GM21529 (cell line): ENCODE measurements at regions not wholly inside any gene's neighbourhood (a gene's known extent, or its start where the extent isn't known, plus 50 kb on each side); places are given as distances from the start of the nearest gene placed in this dataset.
"Not testable (repeated sequence)": the region's sequence is repeated elsewhere in the genome, so short reads cannot be mapped to it uniquely, and the experiment has no call there.

Source experiments
- ATAC-seq: cut with Tn5 transposase; IDR thresholded peaks from one replicate; pipeline ENCODE4 v1.9.1; 2021; ENCODE audit not compliant: unreplicated experiment

DNA sequence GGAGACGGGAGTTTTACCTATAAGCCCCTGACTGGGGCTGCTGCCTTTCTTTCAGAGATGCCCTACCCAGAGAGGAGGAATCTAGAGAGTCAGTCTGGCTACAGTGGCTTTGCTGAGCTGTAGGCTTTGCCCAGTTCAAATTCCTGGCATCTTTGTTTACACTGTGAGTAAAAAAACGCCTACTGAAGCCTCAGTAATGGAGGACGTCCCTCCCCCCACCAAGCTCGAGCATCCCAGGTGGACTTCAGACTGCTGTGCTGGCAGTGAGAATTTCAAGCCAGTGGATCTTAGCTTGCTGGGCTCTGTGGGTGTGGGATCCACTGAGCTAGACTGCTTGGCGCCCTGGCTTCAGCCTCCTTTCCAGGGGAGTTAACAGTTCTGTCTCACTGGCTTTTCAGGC lies 237.1 kb upstream of the NT5E start:
- ATAC-seq, result not testable (repeated sequence)

- ATAC-seq, result no peak
These were observed 254.6 kb upstream of the NT5E start for GRCh38 chr6:85195243-85195642.

DNA sequence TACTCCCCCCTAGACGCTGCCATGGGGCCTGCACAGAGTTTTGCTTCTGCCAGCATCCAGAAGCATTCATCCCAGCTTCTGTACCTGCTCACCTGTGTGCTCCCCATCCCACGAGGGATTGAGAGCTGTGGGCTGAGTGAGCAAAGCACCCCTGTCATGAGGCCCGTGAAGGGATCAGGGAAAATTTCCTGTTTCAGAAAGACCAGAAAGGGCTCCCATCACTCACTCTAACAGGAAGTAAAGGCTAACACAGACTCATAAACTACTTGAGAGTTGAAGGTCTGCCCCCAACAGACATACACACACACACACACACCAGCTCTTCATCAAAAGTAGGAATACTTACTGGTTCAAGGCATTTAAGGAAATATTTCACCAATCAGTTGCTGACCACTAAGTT lies 256.5 kb upstream of the NT5E start:
- no peak for ATAC-seq

- no peak for ATAC-seq
These were observed 257.3 kb upstream of the NT5E start for GRCh38 chr6:85192596-85192995.

DNA sequence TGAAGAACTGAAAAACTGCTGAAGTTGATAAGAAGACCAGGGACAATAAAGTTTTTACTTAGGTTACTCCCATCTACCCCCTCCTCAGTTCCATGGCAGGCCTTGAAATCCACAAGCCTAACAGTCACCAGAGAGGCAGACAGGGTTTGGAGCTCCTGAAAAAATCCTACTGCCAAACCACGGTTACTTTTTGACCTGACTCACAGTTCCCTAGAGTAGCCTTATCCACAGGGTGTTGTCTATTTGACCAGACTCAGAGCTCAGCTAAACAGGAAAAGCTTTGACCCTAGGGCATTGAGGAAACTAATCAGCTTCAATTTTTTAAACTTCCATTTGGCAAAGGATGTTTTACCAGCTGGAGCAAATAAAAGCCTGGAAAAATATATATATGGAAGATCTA lies 257.7 kb upstream of the NT5E start:
- ATAC-seq, result no peak

DNA sequence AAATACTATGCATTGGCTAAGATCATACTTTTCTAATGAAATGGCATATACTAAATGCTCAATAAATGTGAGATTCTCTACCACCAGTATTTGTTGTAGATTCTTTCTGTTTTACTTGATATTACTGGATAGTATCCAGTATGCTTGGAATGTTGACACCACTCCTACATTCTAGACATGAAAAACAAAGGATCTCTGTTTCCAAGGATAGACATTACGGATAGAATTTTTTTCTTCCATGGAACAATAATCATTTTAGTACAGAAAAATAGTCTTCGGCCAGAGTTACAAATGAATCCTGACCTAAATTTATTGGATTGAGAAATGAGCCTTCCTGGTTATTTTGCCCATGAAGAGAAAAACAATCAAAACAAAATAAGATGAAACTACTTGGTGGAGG lies 258.2 kb upstream of the NT5E start:
- ATAC-seq, result no peak

- ATAC-seq, result no peak
These were observed 263.2 kb upstream of the NT5E start for GRCh38 chr6:85186546-85187175.

GRCh38 chr6:85185977-85186376 lies 263.9 kb upstream of the NT5E start:
- ATAC-seq, result no peak

- no peak for ATAC-seq
These were observed 266.0 kb upstream of the NT5E start for GRCh38 chr6:85183841-85184240.

DNA sequence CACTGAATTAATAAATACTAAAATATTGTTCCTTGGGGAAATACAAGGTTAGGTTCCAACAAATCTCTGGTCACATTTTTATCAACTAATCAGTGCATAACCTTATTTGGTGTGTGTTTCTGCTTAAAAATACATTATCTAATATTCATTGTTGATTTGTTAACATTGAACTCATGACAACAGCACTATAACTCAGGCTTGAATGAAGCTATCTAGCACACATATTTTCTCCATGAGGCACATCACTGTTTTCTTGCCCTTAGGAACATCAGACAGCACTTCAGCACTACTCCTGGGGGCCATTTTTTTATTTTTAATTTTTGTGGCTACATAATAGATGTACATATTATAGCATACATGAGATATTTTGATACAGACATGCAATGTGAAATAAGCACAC lies 277.2 kb upstream of the NT5E start:
- ATAC-seq, result no peak

DNA sequence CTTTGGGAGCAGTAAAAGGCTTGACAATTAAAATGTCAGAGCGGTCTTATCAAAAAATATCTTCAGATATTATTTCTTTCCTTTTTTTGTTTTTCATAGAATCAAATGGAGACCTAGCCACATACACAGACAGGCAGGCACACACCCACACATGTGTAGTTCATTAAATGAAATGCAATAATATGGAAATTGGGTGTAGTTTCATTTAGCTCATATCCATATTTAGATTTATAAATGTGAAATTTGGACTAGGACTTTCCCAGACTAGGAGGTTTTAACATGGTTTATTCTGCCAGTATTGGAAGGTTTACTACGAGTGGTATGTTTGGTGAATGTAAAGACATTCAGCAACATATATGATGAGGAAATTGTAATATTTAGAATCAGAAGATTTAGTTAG lies 277.7 kb upstream of the NT5E start:
- ATAC-seq, result no peak

DNA sequence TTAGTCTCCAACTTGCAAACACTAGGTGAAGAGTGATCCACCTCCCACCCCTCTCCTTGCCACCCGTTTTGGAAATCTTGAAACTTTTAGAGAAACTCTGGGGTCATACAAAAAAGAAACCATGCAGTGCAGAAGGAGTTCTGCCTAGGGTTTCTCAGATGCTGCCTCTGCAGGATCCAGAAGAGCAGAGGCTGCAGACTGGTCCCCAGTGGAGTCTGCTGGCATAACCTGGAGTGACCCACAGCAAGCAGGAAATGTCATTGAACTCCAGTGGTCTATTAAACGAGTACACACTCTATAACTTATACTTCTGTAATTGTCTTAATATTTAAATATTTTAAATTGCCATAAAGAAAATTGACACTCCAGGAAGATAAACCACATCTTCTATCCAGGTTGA lies 280.7 kb upstream of the NT5E start:
- ATAC-seq, result no peak

DNA sequence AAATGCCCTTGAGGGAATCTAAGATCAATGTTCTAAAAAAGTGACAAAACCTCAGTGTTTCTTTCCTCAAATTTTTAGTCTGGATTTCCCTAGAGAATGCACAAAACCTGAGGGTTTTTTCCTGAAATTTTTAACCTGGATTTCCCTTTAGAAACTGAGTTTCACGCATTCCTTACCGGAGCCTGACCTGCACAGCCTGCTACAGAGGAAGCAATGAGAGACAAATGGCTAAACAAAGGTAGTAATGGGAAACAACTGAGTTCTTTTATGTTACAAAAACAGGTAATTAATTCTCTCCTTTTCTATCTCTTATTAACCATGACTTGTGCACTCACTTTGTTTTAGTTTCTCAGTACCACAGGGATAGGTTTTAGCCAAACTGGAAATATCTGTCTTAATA lies 281.7 kb upstream of the NT5E start:
- ATAC-seq, result no peak

DNA sequence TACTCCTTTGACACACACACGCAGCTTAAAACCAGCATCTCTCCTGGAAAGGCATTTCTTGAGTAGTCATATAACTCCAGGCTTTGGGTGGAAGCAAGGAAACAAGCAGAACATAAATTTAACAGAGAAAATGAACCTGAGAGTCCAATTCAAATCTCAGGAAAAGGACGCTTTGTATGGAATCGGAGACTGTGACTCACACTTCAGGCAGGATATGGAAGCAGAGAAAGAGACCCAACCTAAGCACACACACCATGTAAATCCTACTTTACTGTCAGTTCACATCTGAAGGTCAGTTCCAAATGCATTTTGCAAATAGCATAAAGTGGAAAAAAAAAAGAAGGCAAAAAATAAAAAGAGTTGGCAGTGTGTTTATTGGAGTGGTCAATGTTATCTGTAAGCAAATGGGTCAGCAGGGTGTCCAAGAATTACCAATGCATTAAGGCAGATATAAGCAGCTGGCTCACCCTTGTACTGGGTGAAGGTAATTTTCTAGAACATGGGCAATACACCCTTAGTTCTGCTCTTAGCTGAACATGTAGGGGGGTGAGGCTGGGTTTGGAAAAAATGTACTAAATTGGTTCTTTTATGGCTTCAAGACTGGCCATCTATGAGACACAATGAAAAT lies 283.7 kb upstream of the NT5E start:
- ATAC-seq, result no peak

- ATAC-seq, result no peak
These were observed 286.5 kb upstream of the NT5E start for GRCh38 chr6:85163156-85164080.

- ATAC-seq, result no peak
These were observed 292.6 kb upstream of the NT5E start for GRCh38 chr6:85157311-85157710.

DNA sequence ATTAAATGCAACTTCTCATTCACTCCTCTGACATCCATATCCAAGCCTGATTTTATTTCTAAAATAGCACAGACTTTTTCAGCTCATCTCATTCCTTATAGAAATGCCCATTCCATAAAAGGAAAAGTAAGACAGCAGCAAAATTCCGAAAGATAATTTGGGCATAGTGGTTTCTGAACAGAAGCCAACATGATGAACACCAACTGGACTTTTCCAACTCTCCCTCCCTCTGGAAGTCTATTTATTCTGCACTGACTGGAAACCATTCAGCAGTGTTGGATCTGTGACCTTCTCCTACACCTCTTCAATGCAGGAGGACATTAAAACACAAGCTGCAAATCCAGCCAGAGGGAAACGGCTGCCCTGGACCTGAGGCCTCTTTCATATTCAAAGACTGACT lies 306.2 kb upstream of the NT5E start:
- ATAC-seq, result no peak

- ATAC-seq, result no peak
These were observed 312.0 kb upstream of the NT5E start for GRCh38 chr6:85137865-85138264.

DNA sequence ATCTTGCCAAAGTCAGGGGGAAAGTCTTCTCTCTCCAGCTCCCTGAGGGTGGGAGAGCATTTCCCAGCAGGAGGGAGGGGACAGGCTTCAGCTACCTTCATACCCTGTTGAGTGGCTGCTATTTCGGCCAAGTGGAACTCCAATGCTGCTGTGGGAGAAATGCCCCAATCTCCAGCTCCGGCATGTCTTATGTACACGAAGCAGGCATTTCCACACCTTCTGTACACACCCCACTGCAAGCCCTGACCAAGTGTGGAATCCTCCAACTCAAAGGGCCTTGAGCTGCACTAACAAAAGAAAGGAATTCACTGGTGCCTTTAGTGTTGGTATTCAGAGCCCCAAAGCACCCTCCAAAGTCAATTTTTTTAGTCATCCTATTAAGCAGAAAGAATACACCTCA lies 313.6 kb upstream of the NT5E start:
- ATAC-seq, result no peak

DNA sequence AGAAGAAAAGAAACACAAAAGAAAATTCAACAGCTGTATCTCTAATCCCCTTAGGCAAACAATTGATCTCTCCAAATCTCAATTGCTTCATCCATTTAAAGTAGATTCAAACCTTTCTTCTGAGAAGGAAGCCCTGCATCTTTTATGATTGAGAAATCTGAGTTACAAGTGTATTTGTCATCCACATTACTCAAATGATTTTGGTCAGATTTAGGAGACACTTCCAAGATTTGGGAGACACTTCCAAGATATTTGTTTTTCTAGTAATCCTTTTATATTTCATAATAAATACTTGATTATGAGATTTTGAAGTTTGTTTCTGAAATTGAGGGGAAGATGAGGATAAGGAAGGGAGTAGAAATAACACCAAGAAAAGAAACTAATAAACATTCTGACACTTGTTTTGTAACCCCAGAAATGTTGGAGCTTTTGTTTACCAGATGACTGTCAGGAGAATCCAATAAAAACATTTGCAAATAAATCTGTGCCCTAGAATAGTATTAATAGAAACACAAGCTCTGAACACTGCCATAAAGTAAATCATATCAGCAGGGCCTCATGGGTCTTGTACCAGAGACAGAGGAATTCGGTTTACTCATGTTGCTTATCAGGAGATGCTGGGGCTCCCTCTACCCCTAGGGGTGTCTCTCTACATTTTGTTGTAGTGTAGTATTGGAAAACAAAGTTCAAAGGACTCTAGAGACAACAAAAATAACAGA lies 314.3 kb upstream of the NT5E start:
- ATAC-seq, result no peak

DNA sequence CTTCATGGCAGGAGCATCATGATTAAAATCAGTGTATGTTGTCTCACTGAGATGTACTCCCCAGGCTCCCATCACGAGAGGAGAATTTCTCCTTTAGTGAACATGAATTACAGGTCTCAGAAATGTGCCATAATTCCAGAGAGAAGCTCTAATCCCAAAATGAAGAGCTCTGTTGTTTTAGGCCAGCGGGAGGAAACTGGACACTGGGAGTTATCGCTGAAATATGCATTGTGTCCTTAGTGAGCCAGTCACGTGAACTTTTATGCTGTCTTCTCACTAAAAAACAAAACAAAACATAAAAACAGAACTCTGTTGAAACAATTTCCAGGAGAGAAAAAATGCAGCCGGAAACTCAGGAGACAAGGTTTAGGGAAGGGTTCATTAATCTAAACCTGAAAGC lies 315.7 kb upstream of the NT5E start:
- ATAC-seq, result no peak

- no peak for ATAC-seq
These were observed 317.8 kb upstream of the NT5E start for GRCh38 chr6:85132091-85132490.
